NT2/D1 (cell line): ENCODE measurements at regions not wholly inside any gene's neighbourhood (a gene's known extent, or its start where the extent isn't known, plus 50 kb on each side); places are given as distances from the start of the nearest gene placed in this dataset.

Experiments
- DNase-seq: peaks from one replicate; pipeline ENCODE4 v3.0.0-alpha.2; 2011; ENCODE audit warnings: low read depth, low spot score
- H3K27me3 ChIP-seq: 2 replicates; pipeline ENCODE4 v1.6.0; 2011; ENCODE audit warnings: mild to moderate bottlenecking; ENCODE audit not compliant: insufficient read length, insufficient read depth
- H3K36me3 ChIP-seq: 2 replicates; pipeline ENCODE4 v1.6.1; 2011; ENCODE audit warnings: mild to moderate bottlenecking, low read length, mixed read lengths; ENCODE audit not compliant: insufficient read depth, insufficient read length
- H3K4me1 ChIP-seq: 2 replicates; pipeline ENCODE4 v1.5.1; 2011; ENCODE audit not compliant: insufficient read depth, insufficient read length
- H3K4me3 ChIP-seq: 2 replicates; pipeline ENCODE4 v1.5.1; 2011; ENCODE audit warnings: low read depth; ENCODE audit not compliant: insufficient read length
- H3K9ac ChIP-seq: 2 replicates; pipeline ENCODE4 v1.6.0; 2011; ENCODE audit warnings: low read depth; ENCODE audit not compliant: insufficient read length
- H3K9me3 ChIP-seq: 2 replicates; pipeline ENCODE4 v1.5.1; 2011; ENCODE audit warnings: mild to moderate bottlenecking, low read length; ENCODE audit not compliant: insufficient read depth
- SUZ12 ChIP-seq: IDR thresholded peaks from 2 replicates; pipeline ENCODE4 v1.6.1; 2011; ENCODE audit not compliant: insufficient read length, insufficient read depth; ENCODE audit errors: extremely low read depth
- YY1 ChIP-seq: IDR thresholded peaks from 2 replicates; pipeline ENCODE4 v1.6.1; 2011; ENCODE audit not compliant: insufficient read length, insufficient read depth
- ZNF274 ChIP-seq: IDR thresholded peaks from 2 replicates; pipeline ENCODE4 v1.6.1; 2011; ENCODE audit warnings: mild to moderate bottlenecking, low read depth, low read length

DNA sequence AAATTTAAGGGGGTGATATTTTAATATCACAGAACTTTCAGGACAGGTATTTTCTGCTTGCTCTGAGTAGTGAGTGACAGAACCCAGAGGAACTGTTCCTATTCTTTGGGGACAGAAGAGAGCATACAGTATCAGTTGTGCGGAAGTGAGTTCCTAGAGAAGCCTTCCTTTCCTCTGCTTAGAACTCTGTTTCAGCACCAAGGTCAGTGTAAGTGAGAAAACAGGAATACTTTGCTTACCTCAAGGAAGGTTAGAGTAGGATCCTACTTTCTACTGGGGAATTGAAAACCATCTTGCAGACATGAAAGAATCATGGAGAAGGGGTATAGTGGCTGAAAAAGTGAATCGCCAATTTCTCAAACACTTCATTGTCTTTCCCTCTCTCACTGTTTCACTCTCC lies 542.4 kb downstream of the SQOR start:
- no peaks in the 10 kb centered on the region for H3K36me3 ChIP-seq
- 0 out of 2 replicates have a peak, but pooled peaks cover under 1% of the 10 kb centered on the region for H3K9me3 ChIP-seq
- no peak overlapping the region for H3K4me3 ChIP-seq
- TF ChIP-seq SUZ12 (no peak), YY1 (no peak), ZNF274 (no peak)
- no peak for DNase-seq
- H3K9ac ChIP-seq, result no peak overlapping the region
- no peaks in the 10 kb centered on the region for H3K4me1 ChIP-seq
- no peaks in the 10 kb centered on the region for H3K27me3 ChIP-seq

DNA sequence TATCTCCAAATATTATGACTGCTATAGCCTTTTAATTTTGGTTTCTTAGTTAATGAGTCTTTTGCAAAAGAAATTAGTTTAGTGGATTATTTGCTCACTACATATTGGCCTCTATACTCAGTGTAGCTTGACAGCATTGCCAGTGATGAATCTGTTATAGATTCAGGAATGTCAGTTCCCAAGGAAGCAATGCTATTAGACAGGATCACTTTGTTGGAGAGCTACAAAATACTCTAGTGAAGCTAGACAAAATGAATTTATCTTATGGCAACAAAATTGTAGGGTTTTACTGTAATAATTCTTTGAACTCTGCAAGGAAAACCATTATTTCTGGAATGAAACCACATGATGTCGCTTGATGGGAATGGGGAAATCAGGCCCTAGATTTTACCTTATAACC lies 543.3 kb downstream of the SQOR start:
- no peak overlapping the region for H3K4me3 ChIP-seq
- H3K9ac ChIP-seq, result no peak overlapping the region
- no peaks in the 10 kb centered on the region for H3K36me3 ChIP-seq
- no peaks in the 10 kb centered on the region for H3K9me3 ChIP-seq
- TF ChIP-seq SUZ12, result no peak
- TF ChIP-seq ZNF274, result no peak
- no peak for TF ChIP-seq YY1
- H3K27me3 ChIP-seq, result no peaks in the 10 kb centered on the region
- H3K4me1 ChIP-seq, result no peaks in the 10 kb centered on the region
- no peak for DNase-seq

DNA sequence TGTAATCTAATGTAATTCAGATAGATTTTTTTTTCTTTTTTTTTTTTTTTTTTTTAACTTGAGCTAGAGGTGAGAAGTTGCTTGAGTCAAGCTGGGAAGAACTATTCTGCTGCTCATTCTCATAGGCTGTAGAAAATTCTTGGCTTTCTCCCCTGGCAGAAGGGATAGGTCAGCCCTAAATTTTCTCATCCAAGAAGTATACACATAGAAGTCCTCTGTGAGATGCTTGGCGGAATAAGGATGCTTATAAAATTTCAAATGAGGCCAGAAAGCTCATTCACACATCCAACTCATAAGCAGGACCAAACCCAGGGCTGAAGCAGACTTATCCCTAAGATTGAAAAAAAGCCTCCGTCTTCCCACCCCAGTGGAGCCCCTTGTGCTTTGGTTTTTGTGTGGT lies 572.5 kb downstream of the SQOR start:
- H3K4me3 ChIP-seq, result no peak overlapping the region
- no peak for TF ChIP-seq SUZ12
- no peak for TF ChIP-seq ZNF274
- TF ChIP-seq YY1, result no peak
- no peaks in the 10 kb centered on the region for H3K36me3 ChIP-seq
- no peak overlapping the region for H3K9ac ChIP-seq
- no peaks in the 10 kb centered on the region for H3K4me1 ChIP-seq
- H3K9me3 ChIP-seq, result no peaks in the 10 kb centered on the region
- no peak for DNase-seq
- H3K27me3 ChIP-seq, result no peaks in the 10 kb centered on the region

DNA sequence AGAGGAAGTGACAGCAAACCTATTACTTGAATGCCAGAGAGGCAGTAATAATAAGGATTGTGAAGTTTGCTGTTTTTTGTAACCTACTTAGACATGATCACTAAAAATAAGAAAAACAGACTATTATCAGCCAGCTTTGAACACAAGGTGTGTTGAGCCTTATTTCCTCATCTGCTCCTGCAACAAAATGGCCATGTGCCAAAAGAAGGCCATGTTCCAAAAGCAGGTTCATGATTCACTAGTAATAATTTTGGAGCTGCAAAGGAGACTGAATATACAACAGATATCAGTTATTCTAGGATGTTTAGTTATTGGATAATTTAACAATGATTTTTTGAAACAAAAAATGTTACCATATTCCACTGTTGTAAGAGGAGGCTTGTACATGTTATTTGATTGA lies 578.7 kb downstream of the SQOR start:
- H3K27me3 ChIP-seq, result no peaks in the 10 kb centered on the region
- H3K4me3 ChIP-seq, result no peak overlapping the region
- H3K4me1 ChIP-seq, result no peaks in the 10 kb centered on the region
- DNase-seq, result no peak
- no peaks in the 10 kb centered on the region for H3K36me3 ChIP-seq
- H3K9me3 ChIP-seq, result no peaks in the 10 kb centered on the region
- TF ChIP-seq SUZ12 (no peak), ZNF274 (no peak), YY1 (no peak)
- H3K9ac ChIP-seq, result no peak overlapping the region

DNA sequence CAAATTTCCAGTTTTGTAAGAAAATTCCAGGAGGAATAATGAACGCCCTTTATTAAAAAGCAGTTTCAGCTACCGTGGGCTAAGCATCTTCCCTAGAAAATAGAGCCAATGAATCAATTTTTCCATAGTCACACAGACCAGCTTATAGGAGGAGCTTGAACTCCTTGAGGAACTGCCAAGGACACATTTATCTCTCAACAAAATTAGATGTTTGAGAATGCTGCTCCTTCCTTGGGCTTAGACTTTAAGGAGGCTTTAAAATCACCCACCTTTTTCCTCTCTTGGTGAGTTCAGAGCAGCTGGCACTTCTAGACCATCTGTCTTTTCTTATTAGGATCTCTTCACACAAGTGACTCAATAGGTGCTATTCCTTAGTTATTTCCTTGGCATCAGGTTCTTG lies 588.0 kb downstream of the SQOR start:
- no peak for TF ChIP-seq YY1
- TF ChIP-seq SUZ12, result no peak
- TF ChIP-seq ZNF274, result no peak
- H3K4me1 ChIP-seq, result no peaks in the 10 kb centered on the region
- no peaks in the 10 kb centered on the region for H3K27me3 ChIP-seq
- H3K9me3 ChIP-seq, result no peaks in the 10 kb centered on the region
- no peak overlapping the region for H3K4me3 ChIP-seq
- no peak overlapping the region for H3K9ac ChIP-seq
- no peaks in the 10 kb centered on the region for H3K36me3 ChIP-seq
- DNase-seq, result no peak

DNA sequence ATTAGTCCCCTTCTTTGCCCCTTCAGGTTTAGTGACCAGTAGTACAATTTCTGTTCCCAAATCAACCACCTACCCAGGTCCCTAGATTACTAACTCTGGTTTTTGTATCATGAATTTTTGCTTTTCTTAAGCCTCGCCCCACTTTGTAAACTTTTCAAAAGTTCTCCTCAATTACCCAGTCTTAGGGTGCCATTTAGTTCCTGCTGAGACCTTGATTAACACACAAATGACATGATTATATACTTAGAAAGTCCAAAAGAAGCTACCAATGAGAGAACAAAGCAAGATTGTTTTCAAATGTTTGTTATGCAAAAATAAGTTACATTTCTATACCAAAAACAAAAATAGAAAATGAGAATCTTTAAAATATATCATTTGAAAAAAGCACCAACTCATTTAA lies 594.4 kb downstream of the SQOR start:
- Histone ChIP-seq H3K9me3 (no peaks in the 10 kb centered on the region), H3K9ac (no peak overlapping the region), H3K4me3 (no peak overlapping the region), H3K4me1 (no peaks in the 10 kb centered on the region), H3K36me3 (no peaks in the 10 kb centered on the region), H3K27me3 (no peaks in the 10 kb centered on the region)
- no peak for TF ChIP-seq SUZ12
- no peak for TF ChIP-seq YY1
- TF ChIP-seq ZNF274, result no peak
- no peak for DNase-seq

DNA sequence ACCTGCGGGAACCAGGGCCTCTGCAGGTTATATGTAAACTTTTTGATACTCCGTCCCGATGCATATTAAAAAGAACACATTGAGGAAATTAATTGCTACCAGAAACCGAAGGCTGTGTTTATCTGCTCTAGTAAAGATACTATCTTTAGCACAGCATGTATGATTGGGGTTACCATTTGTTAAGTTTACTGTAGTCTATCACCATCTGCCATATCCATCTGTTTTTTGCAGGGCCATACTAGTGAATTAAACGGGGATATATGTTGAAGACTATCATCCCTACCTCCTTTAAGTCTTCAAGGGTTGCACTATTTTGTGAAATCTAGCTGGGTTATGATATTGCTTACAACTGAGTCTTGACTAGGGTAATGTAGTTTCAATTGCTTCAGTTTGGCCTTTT lies 597.0 kb downstream of the SQOR start:
- no peaks in the 10 kb centered on the region for H3K27me3 ChIP-seq
- no peak overlapping the region for H3K4me3 ChIP-seq
- no peaks in the 10 kb centered on the region for H3K4me1 ChIP-seq
- no peaks in the 10 kb centered on the region for H3K9me3 ChIP-seq
- H3K9ac ChIP-seq, result no peak overlapping the region
- no peak for DNase-seq
- TF ChIP-seq ZNF274 (no peak), SUZ12 (no peak), YY1 (no peak)
- H3K36me3 ChIP-seq, result no peaks in the 10 kb centered on the region

DNA sequence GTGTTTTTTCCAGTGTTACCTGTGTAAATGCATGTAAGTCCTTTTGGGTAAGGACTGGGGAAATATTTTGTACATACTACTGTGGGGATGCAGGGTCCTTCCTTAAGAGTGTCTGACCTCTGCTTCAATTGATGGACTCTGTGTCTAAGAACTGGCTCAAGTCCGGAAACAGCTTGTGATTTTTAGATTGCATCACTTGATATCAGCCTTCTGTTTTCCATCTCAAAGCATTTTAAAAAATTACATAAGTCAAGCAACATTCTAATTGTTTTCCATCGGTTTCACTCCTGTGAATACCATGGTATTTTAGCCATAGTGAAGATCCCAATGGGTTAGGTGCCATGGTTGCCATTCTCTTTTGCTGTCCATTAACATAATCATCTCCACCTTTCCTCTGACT lies 597.6 kb downstream of the SQOR start:
- H3K9me3 ChIP-seq, result no peaks in the 10 kb centered on the region
- no peaks in the 10 kb centered on the region for H3K4me1 ChIP-seq
- TF ChIP-seq YY1, result no peak
- TF ChIP-seq SUZ12, result no peak
- TF ChIP-seq ZNF274, result no peak
- H3K36me3 ChIP-seq, result no peaks in the 10 kb centered on the region
- H3K27me3 ChIP-seq, result no peaks in the 10 kb centered on the region
- no peak overlapping the region for H3K9ac ChIP-seq
- no peak overlapping the region for H3K4me3 ChIP-seq
- DNase-seq, result no peak
